Cardiac muscle cell (in vitro differentiated cells and primary cell): ENCODE measurements at regions not wholly inside any gene's neighbourhood (a gene's known extent, or its start where the extent isn't known, plus 50 kb on each side); places are given as distances from the start of the nearest gene placed in this dataset.
A peak's percentile ranks its signal among the peaks of the same experiment; 100 is the strongest.

Source experiments
- DNase-seq, 2 donors: peaks; one replicate each; pipeline versions ENCODE4 v3.0.0 to v3.0.0-alpha.2; 2010 to 2017; ENCODE audit warnings: low read depth in 1 of 2, low spot score in 1 of 2
- H3K27ac ChIP-seq: fragments of 200-600 bp; sonication (generic); 2 replicates; pipeline ENCODE4 v1.5.1; 2016
- H3K27me3 ChIP-seq: fragments of 200-600 bp; sonication (generic); 2 replicates; pipeline ENCODE4 v1.6.0; 2016; ENCODE audit warnings: control low read depth
- H3K36me3 ChIP-seq: fragments of 200-600 bp; sonication (generic); 2 replicates; pipeline ENCODE4 v1.5.1; 2016; ENCODE audit warnings: control low read depth
- H3K4me1 ChIP-seq: fragments of 200-600 bp; sonication (generic); 2 replicates; pipeline ENCODE4 v1.8.1; 2017; ENCODE audit warnings: low read depth, mild to moderate bottlenecking, mixed run types
- H3K4me3 ChIP-seq: fragments of 200-600 bp; sonication (generic); 2 replicates; pipeline ENCODE4 v1.5.1; 2016; ENCODE audit warnings: mild to moderate bottlenecking
- H3K9me3 ChIP-seq: fragments of 200-600 bp; sonication (generic); 2 replicates; pipeline ENCODE4 v1.5.1; 2017; ENCODE audit warnings: low read depth, mild to moderate bottlenecking, control low read depth
- CTCF ChIP-seq: IDR thresholded peaks from 2 replicates; pipeline ENCODE4 v1.5.1; 2012; ENCODE audit warnings: low read depth, mild to moderate bottlenecking, low read length

GRCh38 chr12:66832997-66833396 is 154.1 kb upstream of the GRIP1 start:
- no peak for DNase-seq
- Histone ChIP-seq H3K4me3 (no peak overlapping the region), H3K27me3 (no peaks in the 10 kb centered on the region), H3K27ac (no peak overlapping the region), H3K9me3 (no peaks in the 10 kb centered on the region), H3K4me1 (no peaks in the 10 kb centered on the region), H3K36me3 (no peaks in the 10 kb centered on the region)
- no peak for TF ChIP-seq CTCF

GRCh38 chr12:66836623-66837310 is 157.9 kb upstream of the GRIP1 start:
- no peaks in the 10 kb centered on the region for H3K9me3 ChIP-seq
- H3K4me1 ChIP-seq: no peaks in the 10 kb centered on the region
- H3K27ac ChIP-seq: no peak overlapping the region
- TF ChIP-seq CTCF: no peak
- no peaks in the 10 kb centered on the region for H3K27me3 ChIP-seq
- no peaks in the 10 kb centered on the region for H3K36me3 ChIP-seq
- no peak overlapping the region for H3K4me3 ChIP-seq
- DNase-seq: no peak

GRCh38 chr12:66837311-66837627 is 158.4 kb upstream of the GRIP1 start:
- Histone ChIP-seq H3K4me3 (no peak overlapping the region), H3K4me1 (no peaks in the 10 kb centered on the region), H3K27me3 (no peaks in the 10 kb centered on the region), H3K36me3 (no peaks in the 10 kb centered on the region), H3K27ac (no peak overlapping the region), H3K9me3 (no peaks in the 10 kb centered on the region)
- DNase-seq: no peak
- no peak for TF ChIP-seq CTCF

GRCh38 chr12:66838366-66838765 is 159.5 kb upstream of the GRIP1 start:
- no peak for DNase-seq

GRCh38 chr12:66848967-66849366 is 170.1 kb upstream of the GRIP1 start:
- Histone ChIP-seq H3K4me1 (peaks cover 8% of the 10 kb centered on the region), H3K36me3 (no peaks in the 10 kb centered on the region), H3K27ac (no peak overlapping the region), H3K4me3 (no peak overlapping the region), H3K27me3 (no peaks in the 10 kb centered on the region), H3K9me3 (no peaks in the 10 kb centered on the region)
- TF ChIP-seq CTCF: no peak
- peak in 1 of 2 donors; percentile 26 for DNase-seq

More at GRCh38 chr12:66838366-66838765, 159.5 kb upstream of the GRIP1 start:
- Histone ChIP-seq H3K9me3 (no peaks in the 10 kb centered on the region), H3K27me3 (no peaks in the 10 kb centered on the region), H3K36me3 (no peaks in the 10 kb centered on the region), H3K4me1 (no peaks in the 10 kb centered on the region), H3K27ac (no peak overlapping the region), H3K4me3 (no peak overlapping the region)
- no peak for TF ChIP-seq CTCF

- Histone ChIP-seq H3K27ac (no peak overlapping the region), H3K4me3 (no peak overlapping the region), H3K4me1 (peaks cover 8% of the 10 kb centered on the region), H3K9me3 (no peaks in the 10 kb centered on the region), H3K36me3 (no peaks in the 10 kb centered on the region), H3K27me3 (no peaks in the 10 kb centered on the region)
- no peak for DNase-seq
- no peak for TF ChIP-seq CTCF
Measured at GRCh38 chr12:66851134-66851533, 172.3 kb upstream of the GRIP1 start.
